Astrocyte (in vitro differentiated cells and primary cell): ENCODE measurements at regions not wholly inside any gene's neighbourhood (a gene's known extent, or its start where the extent isn't known, plus 50 kb on each side); places are given as distances from the start of the nearest gene placed in this dataset.

Experiments used
- DNase-seq: peaks from one replicate; pipeline ENCODE4 v3.0.0-alpha.2; 2010; ENCODE audit warnings: low read depth
- FAIRE-seq: peaks from 2 replicates; lab custom pipeline; 2011; peaks lifted over from hg19 to GRCh38; lab: Jason Lieb, UNC
- H2AFZ ChIP-seq: 2 replicates; pipeline ENCODE4 v1.6.0; 2012; ENCODE audit warnings: low read depth, low read length, inconsistent platforms
- H3K27ac ChIP-seq: 2 replicates; pipeline ENCODE4 v1.5.1; 2011; ENCODE audit warnings: low read depth, low read length, inconsistent platforms
- H3K27me3 ChIP-seq: 2 replicates; pipeline ENCODE4 v1.6.0; 2011; ENCODE audit warnings: low read length, inconsistent platforms; ENCODE audit not compliant: insufficient read depth
- H3K36me3 ChIP-seq: 2 replicates; pipeline ENCODE4 v1.5.1; 2011; ENCODE audit warnings: low read length, inconsistent platforms; ENCODE audit not compliant: insufficient read depth
- H3K4me1 ChIP-seq: 2 replicates; pipeline ENCODE4 v1.5.1; 2011; ENCODE audit warnings: low read length, inconsistent platforms; ENCODE audit not compliant: insufficient read depth
- H3K4me2 ChIP-seq: 2 replicates; pipeline ENCODE4 v1.6.0; 2012; ENCODE audit warnings: low read length, inconsistent platforms
- H3K4me3 ChIP-seq: 2 replicates; pipeline ENCODE4 v1.5.1; 2011; ENCODE audit warnings: low read depth, mild to moderate bottlenecking, low read length, inconsistent platforms; ENCODE audit not compliant: insufficient read depth
- H3K79me2 ChIP-seq: 2 replicates; pipeline ENCODE4 v1.6.0; 2012; ENCODE audit warnings: mild to moderate bottlenecking, low read length, inconsistent platforms; ENCODE audit not compliant: insufficient read depth
- H3K9ac ChIP-seq: 2 replicates; pipeline ENCODE4 v1.6.0; 2012; ENCODE audit warnings: mild to moderate bottlenecking, low read length, inconsistent platforms
- H3K9me3 ChIP-seq: 2 replicates; pipeline ENCODE4 v1.5.1; 2012; ENCODE audit warnings: low read depth, mild to moderate bottlenecking, low read length, inconsistent platforms; ENCODE audit not compliant: insufficient read depth
- H4K20me1 ChIP-seq: 2 replicates; pipeline ENCODE4 v1.6.0; 2012; ENCODE audit warnings: low read length, inconsistent platforms; ENCODE audit not compliant: insufficient read depth
- H3K27ac Mint-ChIP-seq: one replicate; pipeline ENCODE4 v1.8.0; 2021; ENCODE audit warnings: mild to moderate bottlenecking, mixed read lengths; ENCODE audit not compliant: unreplicated experiment
- H3K27me3 Mint-ChIP-seq: one replicate; pipeline ENCODE4 v1.8.0; 2021; ENCODE audit warnings: low read depth, mixed read lengths; ENCODE audit not compliant: unreplicated experiment
- H3K36me3 Mint-ChIP-seq: one replicate; pipeline ENCODE4 v1.8.0; 2021; ENCODE audit warnings: low read depth, mixed read lengths; ENCODE audit not compliant: unreplicated experiment
- H3K4me1 Mint-ChIP-seq: one replicate; pipeline ENCODE4 v1.8.0; 2021; ENCODE audit warnings: low read depth, mixed read lengths; ENCODE audit not compliant: unreplicated experiment
- H3K4me3 Mint-ChIP-seq: one replicate; pipeline ENCODE4 v1.8.0; 2021; ENCODE audit warnings: mild to moderate bottlenecking, moderate library complexity, mixed read lengths; ENCODE audit not compliant: unreplicated experiment
- H3K9me3 Mint-ChIP-seq: one replicate; pipeline ENCODE4 v1.8.0; 2021; ENCODE audit warnings: mild to moderate bottlenecking, mixed read lengths; ENCODE audit not compliant: unreplicated experiment
- EZH2 ChIP-seq: IDR thresholded peaks from 2 replicates; pipeline ENCODE4 v1.6.1; 2012; ENCODE audit warnings: mild to moderate bottlenecking, low read length, inconsistent platforms; ENCODE audit not compliant: insufficient read depth
- TF ChIP-seq, protein P1 (sequence below): IDR thresholded peaks from 2 replicates; pipeline ENCODE4 v1.5.1; 2011; ENCODE audit warnings: low read depth, mild to moderate bottlenecking, inconsistent platforms, low read length, moderate library complexity; ENCODE audit not compliant: insufficient read depth

DNA sequence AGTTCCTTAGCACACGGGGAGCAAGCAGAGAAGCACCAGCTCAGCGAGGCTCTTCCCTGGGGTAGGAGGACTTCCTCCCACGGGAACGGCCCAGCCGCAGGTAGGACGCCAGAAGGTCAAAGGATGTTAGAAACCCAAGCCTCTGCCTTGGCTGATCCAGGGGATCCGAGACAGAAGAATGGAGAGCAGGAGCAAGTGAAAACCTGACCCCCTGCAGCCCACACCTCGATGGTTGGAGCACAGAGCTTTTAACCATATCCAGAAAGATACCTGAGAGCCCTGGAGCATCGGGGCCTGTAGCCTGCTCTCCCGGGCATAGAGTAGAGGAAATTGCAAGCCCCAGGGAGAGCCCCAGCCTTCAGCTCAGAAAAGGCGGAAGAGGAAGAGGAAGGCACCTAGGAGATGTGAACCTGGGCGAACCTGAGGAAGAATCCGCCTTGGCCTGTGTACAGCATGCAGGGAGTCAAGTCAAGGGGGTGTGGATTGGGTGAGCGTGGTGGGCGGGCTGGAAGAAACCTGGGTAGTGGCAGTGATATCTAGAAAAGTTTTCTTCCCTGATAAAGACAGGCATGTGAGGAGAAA, 76.3 kb downstream of the PSMG1 start:
- H2AFZ ChIP-seq = no peak overlapping the region
- no peaks in the 10 kb centered on the region for H3K79me2 ChIP-seq
- peaks cover 27% of the 10 kb centered on the region for H3K27me3 Mint-ChIP-seq
- H3K27ac ChIP-seq = no peak overlapping the region
- H3K4me1 ChIP-seq = no peaks in the 10 kb centered on the region
- FAIRE-seq (no peak), DNase-seq (no peak)
- H4K20me1 ChIP-seq = no peaks in the 10 kb centered on the region
- H3K4me3 ChIP-seq = no peak overlapping the region
- no peak overlapping the region for H3K9ac ChIP-seq
- peaks cover 10% of the 10 kb centered on the region for H3K36me3 Mint-ChIP-seq
- TF ChIP-seq, protein P1, sequence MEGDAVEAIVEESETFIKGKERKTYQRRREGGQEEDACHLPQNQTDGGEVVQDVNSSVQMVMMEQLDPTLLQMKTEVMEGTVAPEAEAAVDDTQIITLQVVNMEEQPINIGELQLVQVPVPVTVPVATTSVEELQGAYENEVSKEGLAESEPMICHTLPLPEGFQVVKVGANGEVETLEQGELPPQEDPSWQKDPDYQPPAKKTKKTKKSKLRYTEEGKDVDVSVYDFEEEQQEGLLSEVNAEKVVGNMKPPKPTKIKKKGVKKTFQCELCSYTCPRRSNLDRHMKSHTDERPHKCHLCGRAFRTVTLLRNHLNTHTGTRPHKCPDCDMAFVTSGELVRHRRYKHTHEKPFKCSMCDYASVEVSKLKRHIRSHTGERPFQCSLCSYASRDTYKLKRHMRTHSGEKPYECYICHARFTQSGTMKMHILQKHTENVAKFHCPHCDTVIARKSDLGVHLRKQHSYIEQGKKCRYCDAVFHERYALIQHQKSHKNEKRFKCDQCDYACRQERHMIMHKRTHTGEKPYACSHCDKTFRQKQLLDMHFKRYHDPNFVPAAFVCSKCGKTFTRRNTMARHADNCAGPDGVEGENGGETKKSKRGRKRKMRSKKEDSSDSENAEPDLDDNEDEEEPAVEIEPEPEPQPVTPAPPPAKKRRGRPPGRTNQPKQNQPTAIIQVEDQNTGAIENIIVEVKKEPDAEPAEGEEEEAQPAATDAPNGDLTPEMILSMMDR = no peak
- no peak for TF ChIP-seq EZH2
- H3K4me3 Mint-ChIP-seq = no peak overlapping the region
- peaks cover 9% of the 10 kb centered on the region for H3K27me3 ChIP-seq
- no peaks in the 10 kb centered on the region for H3K4me1 Mint-ChIP-seq
- H3K4me2 ChIP-seq = no peak overlapping the region
- no peaks in the 10 kb centered on the region for H3K36me3 ChIP-seq
- H3K9me3 Mint-ChIP-seq = peaks cover 15% of the 10 kb centered on the region
- H3K9me3 ChIP-seq = peaks cover 4% of the 10 kb centered on the region
- H3K27ac Mint-ChIP-seq = no peak overlapping the region

DNA sequence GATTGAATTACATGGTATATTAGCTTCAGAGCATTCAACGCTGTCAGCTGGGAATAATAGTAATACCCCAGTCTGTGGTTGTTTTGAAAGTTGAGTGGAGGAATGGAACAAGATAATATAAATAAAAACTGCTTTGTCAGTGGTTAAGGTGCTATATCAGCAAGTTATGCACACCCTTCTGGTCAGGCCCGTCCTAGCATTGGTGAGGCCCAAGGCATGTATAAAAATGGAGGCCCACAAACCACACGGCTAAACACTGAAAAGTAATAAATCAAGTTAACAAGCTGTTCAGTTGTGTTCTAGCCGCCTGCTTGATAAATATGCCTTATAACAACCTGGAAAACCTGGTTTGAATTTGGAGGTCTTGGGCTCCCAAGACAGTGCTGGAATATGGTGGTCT, 77.4 kb downstream of the PSMG1 start:
- Histone ChIP-seq H3K4me1 (no peaks in the 10 kb centered on the region), H3K27me3 (peaks cover 12% of the 10 kb centered on the region), H3K36me3 (no peaks in the 10 kb centered on the region), H3K27ac (no peak overlapping the region), H4K20me1 (no peaks in the 10 kb centered on the region), H3K9ac (no peak overlapping the region), H3K79me2 (no peaks in the 10 kb centered on the region), H2AFZ (no peak overlapping the region), H3K4me2 (no peak overlapping the region), H3K9me3 (peaks cover 4% of the 10 kb centered on the region), H3K4me3 (no peak overlapping the region)
- Mint-ChIP-seq H3K4me3 (no peak overlapping the region), H3K9me3 (peaks cover 17% of the 10 kb centered on the region), H3K27ac (no peak overlapping the region), H3K27me3 (peaks cover 27% of the 10 kb centered on the region), H3K36me3 (peaks cover 10% of the 10 kb centered on the region), H3K4me1 (no peaks in the 10 kb centered on the region)
- FAIRE-seq (no peak), DNase-seq (no peak)
- TF ChIP-seq, protein P1 = no peak
- no peak for TF ChIP-seq EZH2

DNA sequence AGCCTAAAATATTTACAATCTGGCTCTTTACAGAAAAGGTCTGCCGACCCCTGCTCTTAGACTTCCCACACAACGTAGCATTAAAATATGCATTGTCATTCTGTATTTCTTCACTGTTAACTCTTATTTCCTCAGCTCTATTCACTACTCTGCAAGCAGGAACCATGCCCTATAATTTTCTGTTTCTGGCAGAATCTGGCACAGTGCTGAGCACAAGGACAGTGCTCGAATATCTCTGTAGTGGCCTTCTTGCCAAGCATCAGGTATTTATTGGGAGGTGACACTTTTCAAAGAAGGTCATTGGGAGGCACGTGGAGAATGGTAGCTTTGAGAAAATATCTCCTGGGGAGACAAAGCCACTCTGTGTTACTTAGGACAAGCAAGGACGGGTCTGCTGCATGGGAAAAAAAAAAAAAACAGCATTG, 77.9 kb downstream of the PSMG1 start:
- Mint-ChIP-seq H3K4me3 (no peak overlapping the region), H3K27me3 (peaks cover 27% of the 10 kb centered on the region), H3K36me3 (peaks cover 10% of the 10 kb centered on the region), H3K27ac (no peak overlapping the region), H3K4me1 (no peaks in the 10 kb centered on the region), H3K9me3 (peaks cover 17% of the 10 kb centered on the region)
- Histone ChIP-seq H3K27me3 (peaks cover 14% of the 10 kb centered on the region), H3K4me2 (no peak overlapping the region), H3K4me3 (no peak overlapping the region), H3K4me1 (no peaks in the 10 kb centered on the region), H3K9ac (no peak overlapping the region), H3K9me3 (peaks cover 4% of the 10 kb centered on the region), H3K36me3 (no peaks in the 10 kb centered on the region), H2AFZ (no peak overlapping the region), H4K20me1 (no peaks in the 10 kb centered on the region), H3K79me2 (no peaks in the 10 kb centered on the region), H3K27ac (no peak overlapping the region)
- DNase-seq (no peak), FAIRE-seq (no peak)
- TF ChIP-seq EZH2 = no peak
- TF ChIP-seq, protein P1 = no peak
